22Rv1 (cell line): ENCODE measurements at regions not wholly inside any gene's neighbourhood (a gene's known extent, or its start where the extent isn't known, plus 50 kb on each side); places are given as distances from the start of the nearest gene placed in this dataset.

Source experiments
- ZFX ChIP-seq: fragments of 450-650 bp; IDR thresholded peaks from 2 replicates; pipeline ENCODE4 v1.6.1; 2017; ENCODE audit warnings: antibody characterized with exemption, borderline replicate concordance
- TF ChIP-seq, protein P1 (sequence below): fragments of 450-650 bp; IDR thresholded peaks from 2 replicates; pipeline ENCODE4 v1.5.1; 2017; ENCODE audit warnings: mild to moderate bottlenecking

GRCh38 chr1:199766218-199766792 is 261.2 kb upstream of the NR5A2 start:
- TF ChIP-seq, protein P1, sequence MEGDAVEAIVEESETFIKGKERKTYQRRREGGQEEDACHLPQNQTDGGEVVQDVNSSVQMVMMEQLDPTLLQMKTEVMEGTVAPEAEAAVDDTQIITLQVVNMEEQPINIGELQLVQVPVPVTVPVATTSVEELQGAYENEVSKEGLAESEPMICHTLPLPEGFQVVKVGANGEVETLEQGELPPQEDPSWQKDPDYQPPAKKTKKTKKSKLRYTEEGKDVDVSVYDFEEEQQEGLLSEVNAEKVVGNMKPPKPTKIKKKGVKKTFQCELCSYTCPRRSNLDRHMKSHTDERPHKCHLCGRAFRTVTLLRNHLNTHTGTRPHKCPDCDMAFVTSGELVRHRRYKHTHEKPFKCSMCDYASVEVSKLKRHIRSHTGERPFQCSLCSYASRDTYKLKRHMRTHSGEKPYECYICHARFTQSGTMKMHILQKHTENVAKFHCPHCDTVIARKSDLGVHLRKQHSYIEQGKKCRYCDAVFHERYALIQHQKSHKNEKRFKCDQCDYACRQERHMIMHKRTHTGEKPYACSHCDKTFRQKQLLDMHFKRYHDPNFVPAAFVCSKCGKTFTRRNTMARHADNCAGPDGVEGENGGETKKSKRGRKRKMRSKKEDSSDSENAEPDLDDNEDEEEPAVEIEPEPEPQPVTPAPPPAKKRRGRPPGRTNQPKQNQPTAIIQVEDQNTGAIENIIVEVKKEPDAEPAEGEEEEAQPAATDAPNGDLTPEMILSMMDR = no peak
- TF ChIP-seq ZFX = no peak
